Suprapubic skin (tissue), 4 donors: ENCODE measurements at regions not wholly inside any gene's neighbourhood (a gene's known extent, or its start where the extent isn't known, plus 50 kb on each side); places are given as distances from the start of the nearest gene placed in this dataset.

ENCODE experiments used
- EP300 ChIP-seq: sonication (generic); formaldehyde crosslinking; IDR thresholded peaks from one replicate; pipeline ENCODE4 v1.6.1; 2017; ENCODE audit warnings: antibody characterized with exemption
- POLR2AphosphoS5 ChIP-seq, 3 donors: sonication (generic); formaldehyde crosslinking; IDR thresholded peaks; one replicate each; pipeline ENCODE4 v1.6.1; 2017; ENCODE audit warnings: antibody characterized with exemption in 3 of 3
- TF ChIP-seq, protein P1 (sequence below), 2 donors: fragments of 200-600 bp in 1 of 2; fragments of 450-650 bp in 1 of 2; sonication (generic) in 1 of 2; IDR thresholded peaks; one replicate each; pipeline ENCODE4 v1.5.1; 2016 to 2019; ENCODE audit warnings: antibody characterized with exemption in 2 of 2, mild to moderate bottlenecking in 1 of 2, moderate library complexity in 1 of 2

DNA sequence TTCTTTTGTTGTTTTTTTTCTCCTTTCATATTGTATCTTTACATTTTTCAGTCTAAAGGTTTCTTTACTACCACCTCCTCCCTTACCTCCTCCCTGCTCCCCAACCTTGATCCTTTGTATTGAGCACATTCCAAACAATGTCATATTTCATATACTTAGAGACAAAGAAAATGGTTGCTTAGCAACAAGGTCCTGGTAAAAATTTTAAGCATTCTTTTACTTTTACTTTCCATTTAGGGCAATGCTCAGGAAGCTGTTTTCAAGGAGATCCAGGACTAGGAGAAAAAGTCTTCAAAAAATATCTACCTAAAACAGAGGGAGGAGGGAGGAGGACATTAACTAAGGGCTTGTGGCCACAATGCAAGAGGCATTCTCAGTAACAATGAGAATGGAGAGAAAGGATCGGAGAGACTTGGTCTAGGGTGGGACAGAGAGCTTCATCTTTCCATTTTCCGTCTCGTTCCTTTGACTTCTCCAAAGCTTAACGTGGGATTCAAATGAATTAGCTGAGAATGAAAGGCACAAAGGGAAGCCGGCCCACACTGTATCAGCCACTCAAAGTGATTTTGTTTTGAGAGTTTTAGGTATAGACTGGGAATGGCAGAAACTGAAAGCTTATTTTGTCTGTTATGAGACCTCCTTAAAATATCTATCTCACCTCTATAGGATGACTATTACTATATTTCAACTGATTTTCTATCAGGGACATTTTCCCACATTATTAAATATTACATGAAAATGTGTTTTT lies 455.7 kb downstream of the RAB38 start:
- TF ChIP-seq, protein P1, sequence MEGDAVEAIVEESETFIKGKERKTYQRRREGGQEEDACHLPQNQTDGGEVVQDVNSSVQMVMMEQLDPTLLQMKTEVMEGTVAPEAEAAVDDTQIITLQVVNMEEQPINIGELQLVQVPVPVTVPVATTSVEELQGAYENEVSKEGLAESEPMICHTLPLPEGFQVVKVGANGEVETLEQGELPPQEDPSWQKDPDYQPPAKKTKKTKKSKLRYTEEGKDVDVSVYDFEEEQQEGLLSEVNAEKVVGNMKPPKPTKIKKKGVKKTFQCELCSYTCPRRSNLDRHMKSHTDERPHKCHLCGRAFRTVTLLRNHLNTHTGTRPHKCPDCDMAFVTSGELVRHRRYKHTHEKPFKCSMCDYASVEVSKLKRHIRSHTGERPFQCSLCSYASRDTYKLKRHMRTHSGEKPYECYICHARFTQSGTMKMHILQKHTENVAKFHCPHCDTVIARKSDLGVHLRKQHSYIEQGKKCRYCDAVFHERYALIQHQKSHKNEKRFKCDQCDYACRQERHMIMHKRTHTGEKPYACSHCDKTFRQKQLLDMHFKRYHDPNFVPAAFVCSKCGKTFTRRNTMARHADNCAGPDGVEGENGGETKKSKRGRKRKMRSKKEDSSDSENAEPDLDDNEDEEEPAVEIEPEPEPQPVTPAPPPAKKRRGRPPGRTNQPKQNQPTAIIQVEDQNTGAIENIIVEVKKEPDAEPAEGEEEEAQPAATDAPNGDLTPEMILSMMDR (IDR thresholded peaks at IDR 0.05), result no peak
- TF ChIP-seq POLR2AphosphoS5 (IDR thresholded peaks at IDR 0.05), result no peak
- TF ChIP-seq EP300, result no peak
